HG03135 (cell line): ENCODE measurements at regions not wholly inside any gene's neighbourhood (a gene's known extent, or its start where the extent isn't known, plus 50 kb on each side); places are given as distances from the start of the nearest gene placed in this dataset.

Experiments used
- ATAC-seq: cut with Tn5 transposase; IDR thresholded peaks from one replicate; pipeline ENCODE4 v1.9.1; 2021; ENCODE audit warnings: mild to moderate bottlenecking, moderate library complexity; ENCODE audit not compliant: unreplicated experiment

- no peak for ATAC-seq
Measured at GRCh38 chr2:48098539-48098938, 192.2 kb upstream of the FBXO11 start.

GRCh38 chr2:48104418-48104817, 198.1 kb upstream of the FBXO11 start:
- ATAC-seq, result no peak

- no peak for ATAC-seq
Measured at GRCh38 chr2:48105848-48106247, 199.6 kb upstream of the FBXO11 start.

- ATAC-seq, result no peak
Measured at GRCh38 chr2:48107326-48107925, 201.1 kb upstream of the FBXO11 start.

GRCh38 chr2:48108455-48108854, 202.2 kb upstream of the FBXO11 start:
- ATAC-seq, result no peak

- ATAC-seq, result no peak
Measured at GRCh38 chr2:48109491-48110204, 203.3 kb upstream of the FBXO11 start.

- ATAC-seq, result no peak
Measured at GRCh38 chr2:48110492-48110891, 204.0 kb upstream of the FOXN2 start.

- ATAC-seq, result no peak
Measured at GRCh38 chr2:48112911-48113680, 201.4 kb upstream of the FOXN2 start.

- no peak for ATAC-seq
Measured at GRCh38 chr2:48113767-48114166, 200.7 kb upstream of the FOXN2 start.

GRCh38 chr2:48114256-48114655, 200.2 kb upstream of the FOXN2 start:
- ATAC-seq, result peak; percentile 45

- no peak for ATAC-seq
Measured at GRCh38 chr2:48116497-48116896, 198.0 kb upstream of the FOXN2 start.

- ATAC-seq, result no peak
Measured at GRCh38 chr2:48118895-48119294, 195.6 kb upstream of the FOXN2 start.

- ATAC-seq, result no peak
Measured at GRCh38 chr2:48120112-48120511, 194.4 kb upstream of the FOXN2 start.

GRCh38 chr2:48120759-48121242, 193.7 kb upstream of the FOXN2 start:
- ATAC-seq, result no peak

- no peak for ATAC-seq
Measured at GRCh38 chr2:48122166-48122565, 192.3 kb upstream of the FOXN2 start.

- ATAC-seq, result no peak
Measured at GRCh38 chr2:48124592-48124991, 189.9 kb upstream of the FOXN2 start.

- no peak for ATAC-seq
Measured at GRCh38 chr2:48126162-48126561, 188.3 kb upstream of the FOXN2 start.

GRCh38 chr2:48127612-48128191, 186.8 kb upstream of the FOXN2 start:
- ATAC-seq, result no peak

GRCh38 chr2:48129293-48129950, 185.1 kb upstream of the FOXN2 start:
- ATAC-seq, result no peak

GRCh38 chr2:48131539-48132270, 182.8 kb upstream of the FOXN2 start:
- ATAC-seq, result no peak
